GM13976 (cell line): ENCODE measurements at regions not wholly inside any gene's neighbourhood (a gene's known extent, or its start where the extent isn't known, plus 50 kb on each side); places are given as distances from the start of the nearest gene placed in this dataset.
"Not testable (repeated sequence)": the region's sequence is repeated elsewhere in the genome, so short reads cannot be mapped to it uniquely, and the experiment has no call there.

ENCODE experiments used
- DNase-seq: peaks from one replicate; pipeline ENCODE4 v3.0.0; 2012; ENCODE audit warnings: low spot score
- in situ Hi-C: fragments of 300-500 bp; cut with MboI; formaldehyde crosslinking; loops from one replicate; pipeline ENCODE4 v1.12.0; 2022; ENCODE audit warnings: low sequenced_read_pairs, mixed read lengths, inconsistent platforms; ENCODE audit not compliant: unreplicated experiment
- TF ChIP-seq, protein P1 (sequence below): IDR thresholded peaks from 2 replicates; pipeline ENCODE4 v1.5.1; 2012; ENCODE audit warnings: borderline replicate concordance, mild to moderate bottlenecking; ENCODE audit not compliant: insufficient read depth; ENCODE audit errors: extremely low read depth, missing control alignments, control extremely low read depth

DNA sequence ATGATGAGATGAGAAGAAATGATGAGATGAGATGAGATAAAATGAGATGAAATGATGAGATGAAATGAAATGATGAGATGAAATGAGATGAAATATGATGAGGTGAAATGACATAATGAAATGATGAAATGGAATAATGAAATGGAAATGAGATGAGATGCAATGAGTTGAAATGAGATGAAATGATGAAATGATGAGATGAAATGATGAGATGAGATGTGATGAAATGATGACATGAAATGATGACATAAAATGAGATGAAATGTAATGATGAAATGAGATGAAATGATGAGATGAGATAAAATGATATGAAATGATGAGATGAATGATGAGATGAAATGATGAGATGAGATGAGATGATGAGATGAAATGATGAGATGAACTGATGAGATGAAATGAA lies 340.2 kb upstream of the PLGLB1 start:
- in situ Hi-C loops, DNase-seq: not testable (repeated sequence)

DNA sequence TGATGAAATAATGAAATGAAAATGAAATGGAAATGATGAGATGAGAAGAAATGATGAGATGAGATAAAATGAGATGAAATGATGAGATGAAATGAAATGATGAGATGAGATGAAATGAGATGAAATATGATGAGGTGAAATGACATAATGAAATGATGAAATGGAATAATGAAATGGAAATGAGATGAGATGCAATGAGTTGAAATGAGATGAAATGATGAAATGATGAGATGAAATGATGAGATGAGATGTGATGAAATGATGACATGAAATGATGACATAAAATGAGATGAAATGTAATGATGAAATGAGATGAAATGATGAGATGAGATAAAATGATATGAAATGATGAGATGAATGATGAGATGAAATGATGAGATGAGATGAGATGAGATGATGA lies 342.7 kb upstream of the PLGLB1 start:
- in situ Hi-C loops, DNase-seq: not testable (repeated sequence)

DNA sequence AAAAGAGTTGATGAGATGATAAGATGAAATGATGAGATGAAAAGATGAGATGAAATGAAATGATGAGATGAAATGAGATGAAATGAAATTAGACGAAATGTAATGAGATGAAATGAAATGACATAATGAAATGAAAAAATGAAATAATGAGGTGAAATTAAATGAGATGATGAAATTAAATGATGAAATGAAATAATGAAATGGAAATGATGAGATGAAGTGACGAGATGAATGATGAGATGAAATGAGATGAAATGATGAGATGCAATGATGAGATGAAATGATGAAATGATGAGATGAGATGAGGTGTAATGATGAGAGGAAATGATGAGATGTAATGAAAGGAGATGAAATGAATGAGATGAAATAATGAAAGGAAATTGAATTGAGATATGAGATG lies 343.4 kb upstream of the PLGLB1 start:
- in situ Hi-C loops, DNase-seq: not testable (repeated sequence)

DNA sequence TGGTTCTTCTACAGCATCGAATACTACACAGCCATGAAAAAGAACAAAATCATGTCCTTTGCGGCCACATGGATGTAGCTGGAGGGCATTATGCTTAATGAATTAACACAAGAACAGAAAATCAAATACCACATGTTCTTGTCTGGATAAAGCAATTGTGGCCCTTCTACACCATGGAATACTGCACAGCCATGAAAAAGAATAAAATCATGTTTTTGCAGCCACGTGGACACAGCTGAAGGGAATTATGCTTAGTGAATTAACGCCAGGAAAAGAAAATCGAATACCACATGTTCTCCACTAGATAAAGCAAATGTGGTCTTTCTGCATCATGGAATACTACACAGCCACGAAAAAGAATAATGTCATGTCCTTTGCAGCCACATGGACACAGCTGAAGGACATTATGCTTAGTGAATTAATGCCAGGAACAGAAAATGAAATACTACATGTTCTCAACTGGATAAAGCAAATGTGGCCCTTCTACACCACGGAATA lies 361.8 kb upstream of the PLGLB2 start:
- DNase-seq, in situ Hi-C loops: not testable (repeated sequence)

DNA sequence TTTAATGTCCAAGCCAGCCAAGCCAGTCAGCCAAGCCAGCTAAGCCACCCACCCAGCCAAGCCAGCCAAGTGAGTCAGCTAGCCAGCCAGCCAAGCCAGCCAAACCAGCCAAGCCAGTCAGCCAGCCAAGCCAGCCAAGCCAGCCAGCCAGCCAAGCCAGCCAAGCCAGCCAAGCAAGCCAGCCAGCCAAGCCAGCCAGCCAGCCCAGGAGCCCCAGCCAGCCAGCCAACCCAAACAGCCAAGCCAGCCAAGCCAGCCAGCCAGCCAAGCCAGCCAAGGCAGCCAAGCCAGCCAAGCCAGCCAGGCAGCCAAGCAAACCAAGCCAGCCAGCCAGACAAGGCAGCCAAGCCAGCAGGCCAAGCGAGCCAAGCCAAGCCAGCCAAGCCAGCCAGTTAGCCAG lies 352.1 kb upstream of the PLGLB2 start:
- DNase-seq, in situ Hi-C loops: not testable (repeated sequence)

DNA sequence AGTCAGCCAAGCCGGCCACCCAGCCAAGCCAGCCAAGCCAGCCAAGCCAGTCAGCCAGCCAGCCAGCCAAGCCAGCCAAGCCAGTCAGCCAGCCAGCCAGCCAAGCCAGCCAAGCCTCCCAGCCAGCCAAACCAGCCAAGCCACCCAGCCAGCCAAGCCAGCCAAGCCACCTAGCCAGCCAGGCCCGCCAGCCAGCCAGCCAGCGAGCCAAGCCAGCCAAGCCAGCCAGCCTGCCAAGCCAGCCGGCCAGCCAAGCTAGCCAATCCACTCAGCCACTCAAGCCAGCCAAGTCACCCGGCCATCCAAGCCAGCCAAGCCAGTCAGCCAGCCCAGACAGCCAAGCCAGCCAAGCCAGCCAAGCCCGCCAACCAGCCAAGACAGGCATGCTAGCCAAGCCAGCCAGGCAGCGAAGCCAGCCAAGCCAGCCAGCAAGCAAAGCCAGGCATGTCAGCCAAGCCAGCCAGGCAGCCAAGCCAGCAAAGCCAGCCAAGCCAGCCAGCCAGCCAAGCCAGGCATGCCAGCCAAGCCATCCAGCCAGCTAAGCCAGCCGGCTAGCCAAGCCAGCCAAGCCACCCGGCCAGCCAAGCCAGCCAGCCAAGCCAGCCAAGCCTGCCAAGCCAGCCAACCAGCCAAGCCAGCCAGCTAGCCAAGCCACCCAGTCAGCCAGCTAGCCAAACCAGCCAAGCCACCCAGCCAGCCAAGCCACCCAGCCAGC lies 351.2 kb upstream of the PLGLB2 start:
- in situ Hi-C loops, DNase-seq: not testable (repeated sequence)

DNA sequence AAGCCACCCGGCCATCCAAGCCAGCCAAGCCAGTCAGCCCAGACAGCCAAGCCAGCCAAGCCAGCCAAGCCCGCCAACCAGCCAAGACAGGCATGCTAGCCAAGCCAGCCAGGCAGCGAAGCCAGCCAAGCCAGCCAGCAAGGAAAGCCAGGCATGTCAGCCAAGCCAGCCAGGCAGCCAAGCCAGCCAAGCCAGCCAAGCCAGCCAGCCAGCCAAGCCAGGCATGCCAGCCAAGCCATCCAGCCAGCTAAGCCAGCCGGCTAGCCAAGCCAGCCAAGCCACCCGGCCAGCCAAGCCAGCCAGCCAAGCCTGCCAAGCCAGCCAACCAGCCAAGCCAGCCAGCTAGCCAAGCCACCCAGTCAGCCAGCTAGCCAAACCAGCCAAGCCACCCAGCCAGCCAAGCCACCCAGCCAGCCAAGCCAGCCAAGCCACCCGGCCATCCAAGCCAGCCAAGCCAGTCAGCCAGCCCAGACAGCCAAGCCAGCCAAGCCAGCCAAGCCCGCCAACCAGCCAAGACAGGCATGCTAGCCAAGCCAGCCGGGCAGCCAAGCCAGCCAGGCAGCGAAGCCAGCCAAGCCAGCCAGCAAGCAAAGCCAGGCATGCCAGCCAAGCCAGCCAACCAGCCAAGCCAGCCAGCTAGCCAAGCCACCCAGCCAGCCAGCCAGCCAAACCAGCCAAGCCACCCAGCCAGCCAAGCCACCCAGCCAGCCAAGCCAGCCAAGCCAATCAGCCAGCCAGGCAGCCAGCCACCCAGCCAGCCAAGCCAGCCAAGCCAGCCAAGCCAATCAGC lies 350.4 kb upstream of the PLGLB2 start:
- DNase-seq, in situ Hi-C loops: not testable (repeated sequence)

DNA sequence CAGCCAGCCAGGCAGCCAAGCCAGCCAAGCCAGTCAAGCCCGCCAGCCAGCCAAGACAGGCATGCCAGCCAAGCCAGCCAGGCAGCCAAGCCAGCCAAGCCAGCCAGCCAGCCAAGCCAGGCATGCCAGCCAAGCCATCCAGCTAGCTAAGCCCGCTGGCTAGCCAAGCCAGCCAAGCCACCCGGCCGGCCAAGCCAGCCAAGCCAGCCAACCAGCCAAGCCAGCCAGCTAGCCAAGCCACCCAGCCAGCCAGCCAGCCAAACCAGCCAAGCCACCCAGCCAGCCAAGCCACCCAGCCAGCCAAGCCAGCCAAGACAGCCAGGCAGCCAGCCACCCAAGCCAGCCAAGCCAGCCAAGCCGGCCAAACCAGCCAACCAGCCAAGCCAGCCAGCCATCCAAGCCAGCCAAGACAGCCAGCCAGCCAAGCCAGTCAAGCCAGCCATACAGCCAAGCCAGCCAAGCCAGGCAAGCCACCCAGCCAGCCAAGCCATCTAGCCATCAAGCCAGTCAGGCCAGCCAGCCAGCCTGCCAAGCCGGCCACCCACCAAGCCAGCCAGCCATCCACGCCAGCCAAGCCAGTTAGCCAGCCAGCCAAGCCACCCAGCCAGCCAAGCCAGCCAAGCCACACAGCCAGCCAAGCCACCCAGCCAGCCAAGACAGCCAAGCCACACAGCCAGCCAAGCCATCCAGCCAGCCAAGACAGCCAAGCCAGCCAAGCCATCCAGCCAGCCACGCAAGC lies 349.2 kb upstream of the PLGLB2 start:
- in situ Hi-C loops, DNase-seq: not testable (repeated sequence)

DNA sequence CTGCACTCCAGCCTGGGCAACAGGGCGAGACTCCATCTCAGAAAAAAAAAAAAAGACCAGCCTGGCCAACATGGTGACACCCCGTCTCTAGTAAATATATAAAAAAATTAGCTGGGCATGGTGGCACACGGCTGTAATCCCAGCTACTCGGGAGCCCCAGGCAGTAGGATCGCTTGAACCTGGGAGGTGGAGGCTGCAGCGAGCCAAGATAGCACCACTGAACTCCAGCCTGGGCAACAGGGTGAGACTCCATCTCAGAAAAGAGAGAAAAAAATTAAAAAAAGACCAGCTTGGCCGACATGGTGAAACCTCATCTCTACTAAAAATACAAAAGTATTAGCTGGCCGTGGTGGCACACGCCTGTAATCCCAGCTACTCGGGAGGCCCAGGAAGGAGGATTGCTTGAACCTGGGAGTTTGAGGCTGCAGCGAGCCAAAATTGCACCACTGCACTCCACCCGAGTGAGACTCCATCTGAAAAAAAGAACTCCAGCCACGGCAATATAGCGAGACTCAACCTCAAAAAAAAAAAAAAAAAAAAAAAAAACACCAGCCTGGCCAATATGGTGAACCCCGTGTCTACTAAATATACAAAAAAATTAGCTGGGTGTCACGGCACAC lies 346.1 kb upstream of the PLGLB2 start:
- in situ Hi-C loops: no loop called here
- DNase-seq: no peak
- TF ChIP-seq, protein P1, sequence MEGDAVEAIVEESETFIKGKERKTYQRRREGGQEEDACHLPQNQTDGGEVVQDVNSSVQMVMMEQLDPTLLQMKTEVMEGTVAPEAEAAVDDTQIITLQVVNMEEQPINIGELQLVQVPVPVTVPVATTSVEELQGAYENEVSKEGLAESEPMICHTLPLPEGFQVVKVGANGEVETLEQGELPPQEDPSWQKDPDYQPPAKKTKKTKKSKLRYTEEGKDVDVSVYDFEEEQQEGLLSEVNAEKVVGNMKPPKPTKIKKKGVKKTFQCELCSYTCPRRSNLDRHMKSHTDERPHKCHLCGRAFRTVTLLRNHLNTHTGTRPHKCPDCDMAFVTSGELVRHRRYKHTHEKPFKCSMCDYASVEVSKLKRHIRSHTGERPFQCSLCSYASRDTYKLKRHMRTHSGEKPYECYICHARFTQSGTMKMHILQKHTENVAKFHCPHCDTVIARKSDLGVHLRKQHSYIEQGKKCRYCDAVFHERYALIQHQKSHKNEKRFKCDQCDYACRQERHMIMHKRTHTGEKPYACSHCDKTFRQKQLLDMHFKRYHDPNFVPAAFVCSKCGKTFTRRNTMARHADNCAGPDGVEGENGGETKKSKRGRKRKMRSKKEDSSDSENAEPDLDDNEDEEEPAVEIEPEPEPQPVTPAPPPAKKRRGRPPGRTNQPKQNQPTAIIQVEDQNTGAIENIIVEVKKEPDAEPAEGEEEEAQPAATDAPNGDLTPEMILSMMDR: no peak

DNA sequence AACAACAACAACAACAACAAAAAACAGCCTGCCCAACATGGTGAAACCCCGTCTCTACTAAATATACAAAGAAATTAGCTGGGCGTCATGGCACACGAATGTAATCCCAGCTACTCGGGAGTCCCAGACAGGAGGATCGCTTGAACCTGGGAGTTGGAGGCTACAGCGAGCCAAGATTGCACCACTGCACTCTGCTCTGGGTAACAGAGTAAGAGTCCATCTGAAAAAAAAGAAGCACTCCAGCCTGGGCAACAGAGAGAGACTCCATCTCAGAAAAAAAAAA lies 344.1 kb upstream of the PLGLB2 start:
- in situ Hi-C loops: no loop called here
- TF ChIP-seq, protein P1: no peak
- DNase-seq: no peak

DNA sequence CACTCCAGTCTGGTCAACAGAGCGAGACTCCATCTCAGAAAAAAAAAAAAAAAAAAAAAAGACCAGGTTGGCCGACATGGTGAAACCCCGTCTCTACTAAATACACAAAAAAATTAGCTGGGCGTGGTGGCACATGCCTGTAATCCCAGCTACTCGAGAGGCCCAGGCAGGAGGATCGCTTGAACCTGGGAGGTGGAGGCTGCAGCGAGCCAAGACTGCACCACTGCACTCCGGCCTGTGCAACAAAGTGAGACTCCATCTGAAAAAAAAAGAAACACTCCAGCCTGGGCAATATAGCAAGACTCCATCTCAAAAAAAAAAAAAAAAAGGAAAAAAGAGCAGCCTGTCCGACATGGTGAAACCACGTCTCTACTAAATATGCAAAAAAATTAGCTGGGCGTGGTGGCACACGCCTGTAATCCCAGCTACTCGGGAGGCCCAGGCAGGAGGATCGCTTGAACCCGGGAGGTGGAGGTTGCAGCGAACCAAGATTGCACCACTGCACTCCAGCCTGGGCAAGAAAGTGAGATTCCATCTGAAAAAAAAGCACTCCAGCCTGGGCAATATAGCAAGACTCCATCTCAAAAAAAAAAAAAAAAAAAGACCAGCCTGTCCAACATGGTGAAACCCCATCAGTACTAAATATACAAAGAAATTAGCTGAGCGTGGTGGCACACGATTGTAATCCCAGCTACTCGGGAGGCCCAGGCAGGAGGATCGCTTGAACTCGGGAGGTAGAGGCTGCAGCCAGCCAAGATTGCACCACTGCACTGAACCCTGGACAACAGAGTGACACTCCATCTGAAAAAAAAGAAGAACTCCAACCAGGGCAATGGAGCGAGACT lies 343.3 kb upstream of the PLGLB2 start:
- DNase-seq, in situ Hi-C loops: not testable (repeated sequence)

DNA sequence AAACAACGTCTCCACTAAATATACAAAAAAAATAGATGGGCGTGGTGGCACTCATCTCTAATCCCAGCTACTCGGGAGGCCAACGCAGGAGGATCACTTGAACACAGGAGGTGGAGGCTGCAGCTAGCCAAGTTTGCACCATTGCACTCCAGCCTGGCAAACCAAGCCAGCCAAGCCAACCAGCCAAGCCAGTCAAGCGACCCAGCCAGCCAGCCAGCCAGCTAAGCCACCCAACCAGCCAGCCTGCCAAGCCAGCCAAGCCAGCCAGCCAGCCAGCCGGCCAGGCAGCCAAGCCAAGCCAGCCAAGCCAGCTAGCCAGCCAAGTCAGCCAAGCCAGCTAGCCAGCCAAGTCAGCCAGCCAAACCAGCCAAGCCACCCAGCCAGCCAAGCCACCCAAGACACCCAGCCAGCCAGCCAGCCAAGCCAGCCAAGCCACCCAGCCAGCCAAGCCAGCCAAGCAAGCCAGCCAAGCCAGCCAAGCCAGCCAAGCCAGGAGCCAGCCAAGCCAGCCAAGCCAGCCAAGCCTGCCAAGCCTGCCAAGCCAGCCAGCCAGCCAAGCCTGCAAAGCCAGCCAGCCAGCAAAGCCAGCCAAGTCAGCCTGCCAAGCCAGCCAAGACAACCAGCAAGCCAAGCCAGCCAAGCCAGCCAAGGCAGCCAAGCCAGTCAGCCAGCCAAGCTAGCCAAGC lies 342.2 kb upstream of the PLGLB2 start:
- in situ Hi-C loops, DNase-seq: not testable (repeated sequence)

DNA sequence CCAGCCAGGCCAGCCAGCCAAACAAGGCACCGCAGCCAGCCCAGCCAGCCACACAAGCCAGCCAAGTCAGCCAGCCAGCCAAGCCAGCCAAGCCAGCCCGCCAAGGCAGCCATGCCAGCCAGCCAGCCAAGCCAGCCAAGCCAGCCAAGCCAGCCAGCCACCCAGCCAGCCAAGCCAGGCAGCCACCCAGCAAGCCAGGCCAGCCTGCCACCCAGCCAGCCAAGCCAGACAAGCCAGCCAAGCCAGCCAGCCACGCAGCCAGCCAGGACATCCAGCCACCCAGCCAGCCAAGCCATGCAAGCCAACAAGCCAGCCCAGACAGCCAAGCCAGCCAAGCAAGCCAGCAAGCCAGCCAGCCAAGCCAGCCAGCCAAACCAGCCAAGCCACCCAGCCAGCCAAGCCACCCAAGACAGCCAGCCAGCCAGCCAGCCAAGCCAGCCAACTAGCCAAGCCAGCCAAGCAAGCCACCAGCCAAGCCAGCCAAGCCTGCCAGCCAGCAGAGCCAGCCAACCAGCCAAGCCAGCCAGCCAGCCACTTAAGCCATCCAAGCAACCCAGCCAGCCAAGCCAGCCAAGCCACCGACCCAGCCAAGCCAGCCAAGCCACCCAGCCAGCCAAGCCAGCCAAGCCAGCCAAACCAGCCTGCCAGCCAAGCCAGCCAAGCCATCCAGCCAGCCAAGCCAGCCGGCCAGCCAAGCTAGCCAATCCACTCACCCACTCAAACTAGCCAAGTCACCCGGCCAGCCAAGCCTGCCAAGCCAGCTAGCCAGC lies 341.3 kb upstream of the PLGLB2 start:
- in situ Hi-C loops: not testable (repeated sequence)
- peak; percentile 6 for DNase-seq

DNA sequence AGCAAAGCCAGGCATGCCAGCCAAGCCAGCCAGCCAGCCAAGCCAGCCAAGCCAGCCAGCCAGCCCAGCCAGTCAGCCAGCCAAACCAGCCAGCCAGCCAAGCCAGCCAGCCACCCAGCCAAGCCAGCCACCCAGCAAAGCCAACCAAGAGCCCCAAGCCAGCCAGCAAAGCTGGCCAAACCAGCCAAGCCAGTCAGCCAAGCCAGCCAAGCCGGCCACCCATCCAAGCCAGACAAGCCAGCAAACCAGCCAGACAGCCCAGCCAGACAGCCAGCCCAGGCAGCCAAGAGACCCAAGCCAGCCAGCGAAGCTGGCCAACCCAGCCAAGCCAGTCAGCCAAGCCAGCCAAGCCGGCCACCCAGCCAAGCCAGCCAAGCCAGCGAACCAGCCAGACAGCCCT lies 338.3 kb upstream of the PLGLB2 start:
- in situ Hi-C loops, DNase-seq: not testable (repeated sequence)
